ENCODE measurements at regions not wholly inside any gene's neighbourhood (a gene's known extent, or its start where the extent isn't known, plus 50 kb on each side); places are given as distances from the start of the nearest gene placed in this dataset.

DNA sequence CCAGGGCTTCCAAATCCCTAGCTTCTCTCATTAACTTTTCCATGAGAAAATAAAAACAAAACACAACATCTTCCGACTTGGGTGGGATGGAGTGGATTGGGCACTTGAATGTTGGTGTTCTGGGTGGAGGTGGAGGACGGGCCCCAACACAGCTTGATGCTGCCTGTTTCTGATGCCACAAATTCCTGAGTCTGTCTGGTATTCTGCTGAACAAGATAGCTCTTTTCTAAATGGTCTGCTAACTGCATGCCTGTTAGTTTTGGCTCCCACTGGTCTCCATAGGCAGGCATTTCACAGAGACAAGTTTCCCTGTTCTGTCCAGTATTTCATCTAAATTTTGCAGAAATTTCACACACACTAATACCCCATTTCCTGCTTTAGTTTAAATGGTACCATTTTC, 160.9 kb upstream of the FZD8 start:
- TF ChIP-seq, protein P1, sequence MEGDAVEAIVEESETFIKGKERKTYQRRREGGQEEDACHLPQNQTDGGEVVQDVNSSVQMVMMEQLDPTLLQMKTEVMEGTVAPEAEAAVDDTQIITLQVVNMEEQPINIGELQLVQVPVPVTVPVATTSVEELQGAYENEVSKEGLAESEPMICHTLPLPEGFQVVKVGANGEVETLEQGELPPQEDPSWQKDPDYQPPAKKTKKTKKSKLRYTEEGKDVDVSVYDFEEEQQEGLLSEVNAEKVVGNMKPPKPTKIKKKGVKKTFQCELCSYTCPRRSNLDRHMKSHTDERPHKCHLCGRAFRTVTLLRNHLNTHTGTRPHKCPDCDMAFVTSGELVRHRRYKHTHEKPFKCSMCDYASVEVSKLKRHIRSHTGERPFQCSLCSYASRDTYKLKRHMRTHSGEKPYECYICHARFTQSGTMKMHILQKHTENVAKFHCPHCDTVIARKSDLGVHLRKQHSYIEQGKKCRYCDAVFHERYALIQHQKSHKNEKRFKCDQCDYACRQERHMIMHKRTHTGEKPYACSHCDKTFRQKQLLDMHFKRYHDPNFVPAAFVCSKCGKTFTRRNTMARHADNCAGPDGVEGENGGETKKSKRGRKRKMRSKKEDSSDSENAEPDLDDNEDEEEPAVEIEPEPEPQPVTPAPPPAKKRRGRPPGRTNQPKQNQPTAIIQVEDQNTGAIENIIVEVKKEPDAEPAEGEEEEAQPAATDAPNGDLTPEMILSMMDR (IDR thresholded peaks at IDR 0.05; ENCODE audit: low read depth, low read length, missing control alignments): no peak
- in situ Hi-C loops (cut with HindIII; ENCODE audit: low sequenced_read_pairs): no loop called here
- no peak for DNase-seq (ENCODE audit: low read depth)
- no peak overlapping the region for H3K4me3 ChIP-seq (ENCODE audit: low read depth, low read length)

DNA sequence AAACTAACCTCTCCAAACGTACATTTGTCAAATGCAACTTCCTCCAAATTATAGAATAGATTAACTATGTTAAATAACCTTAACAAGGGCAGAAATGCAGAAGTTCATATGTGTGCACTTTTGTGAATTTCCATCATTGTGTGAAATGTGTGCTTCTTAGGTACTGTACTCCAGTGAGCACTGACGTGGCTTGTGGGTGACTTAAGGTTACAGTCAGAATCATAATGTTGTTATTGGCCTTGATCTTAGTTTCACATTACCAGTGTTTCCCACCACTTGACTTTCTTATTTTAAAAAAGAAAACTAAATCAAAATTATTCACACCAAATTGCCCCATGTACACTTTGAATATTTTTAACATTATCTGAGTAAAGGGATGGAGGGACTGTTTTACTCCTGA, 155.1 kb upstream of the FZD8 start:
- TF ChIP-seq, protein P1 (IDR thresholded peaks at IDR 0.05; ENCODE audit: low read depth, low read length, missing control alignments): no peak
- H3K4me3 ChIP-seq (ENCODE audit: low read depth, low read length): no peak overlapping the region
- in situ Hi-C loops (cut with HindIII; ENCODE audit: low sequenced_read_pairs): no loop called here
- peak; percentile 69 for DNase-seq (ENCODE audit: low read depth)

DNA sequence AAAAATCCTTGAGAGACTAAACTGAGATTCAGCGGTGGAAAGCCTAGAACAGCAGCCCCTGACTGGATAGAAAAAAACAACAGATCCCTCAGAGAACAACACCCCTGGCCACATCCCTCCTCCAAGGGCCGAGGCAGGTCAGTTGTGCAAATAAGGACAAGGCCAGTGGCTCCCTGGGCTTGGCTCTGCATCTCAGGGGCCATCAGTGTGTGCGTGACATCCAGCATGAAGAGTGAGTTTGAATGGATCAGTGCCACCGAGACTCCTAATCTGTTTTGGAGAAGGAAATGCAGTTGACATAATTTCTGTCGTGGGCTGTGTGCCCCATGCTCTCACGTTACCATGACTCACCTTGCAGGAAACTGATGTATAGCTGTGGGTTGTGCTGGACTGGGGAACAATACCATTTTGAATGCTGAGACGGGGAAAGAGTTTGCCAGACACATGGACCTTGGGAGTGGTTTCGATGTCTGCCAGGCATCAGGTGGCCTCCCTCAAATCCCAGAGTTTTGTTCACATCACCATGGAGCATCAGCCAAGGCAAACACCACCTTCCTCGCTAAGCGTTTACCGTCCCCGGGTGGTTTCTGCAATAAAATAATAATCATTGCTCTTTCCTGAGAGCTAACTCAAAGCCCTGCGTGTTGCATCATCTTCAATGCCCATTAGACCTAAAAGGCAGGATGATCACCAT, 153.2 kb upstream of the FZD8 start:
- DNase-seq (ENCODE audit: low read depth): peak; percentile 65
- no peak overlapping the region for H3K4me3 ChIP-seq (ENCODE audit: low read depth, low read length)
- TF ChIP-seq, protein P1 (IDR thresholded peaks at IDR 0.05; ENCODE audit: low read depth, low read length, missing control alignments): no peak
- in situ Hi-C loops (cut with HindIII; ENCODE audit: low sequenced_read_pairs): no loop called here

DNA sequence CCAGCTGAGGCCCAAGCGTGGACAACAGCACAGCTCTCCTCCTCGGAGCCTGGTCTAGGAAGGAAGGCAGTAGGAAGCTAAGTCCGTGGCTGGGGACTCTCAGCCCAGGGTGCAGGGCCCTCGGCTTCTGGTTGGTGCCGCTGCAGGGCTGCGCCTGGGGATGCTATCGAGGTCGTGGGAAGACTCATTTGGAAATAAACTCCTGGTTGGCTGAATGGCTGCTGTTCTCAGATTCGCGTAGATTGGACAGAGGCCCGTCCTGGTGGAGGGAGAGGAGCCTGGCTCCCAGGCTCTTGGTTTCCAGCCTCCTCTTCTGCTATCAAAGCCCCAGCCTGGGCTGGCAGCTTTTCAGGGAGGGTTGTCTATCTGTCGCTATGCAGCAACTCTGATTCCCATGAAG, 152.6 kb upstream of the FZD8 start:
- no peak overlapping the region for H3K4me3 ChIP-seq (ENCODE audit: low read depth, low read length)
- in situ Hi-C loops (cut with HindIII; ENCODE audit: low sequenced_read_pairs): no loop called here
- TF ChIP-seq, protein P1 (IDR thresholded peaks at IDR 0.05; ENCODE audit: low read depth, low read length, missing control alignments): no peak
- no peak for DNase-seq (ENCODE audit: low read depth)

DNA sequence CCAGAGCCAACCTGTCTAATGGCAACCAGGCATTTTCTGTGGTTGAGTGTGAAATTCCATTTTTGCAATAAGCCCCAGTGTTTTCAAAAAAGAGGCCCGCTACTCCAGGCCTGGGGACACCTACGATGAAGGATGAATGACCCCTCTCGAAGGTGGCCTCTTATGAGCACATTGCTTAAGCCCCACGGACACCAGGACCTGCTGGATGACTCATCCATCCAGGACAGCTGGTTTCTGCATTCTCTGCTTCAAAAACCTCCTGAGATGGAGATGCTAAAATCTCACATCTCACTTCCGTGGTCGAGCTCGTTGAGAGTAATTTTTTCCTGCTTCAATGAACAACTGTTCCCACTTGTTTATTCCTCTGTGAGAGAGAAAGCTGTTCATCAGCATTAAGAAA, 150.2 kb upstream of the FZD8 start:
- H3K4me3 ChIP-seq (ENCODE audit: low read depth, low read length): no peak overlapping the region
- DNase-seq (ENCODE audit: low read depth): no peak
- TF ChIP-seq, protein P1 (IDR thresholded peaks at IDR 0.05; ENCODE audit: low read depth, low read length, missing control alignments): no peak
- in situ Hi-C loops (cut with HindIII; ENCODE audit: low sequenced_read_pairs): no loop called here

DNA sequence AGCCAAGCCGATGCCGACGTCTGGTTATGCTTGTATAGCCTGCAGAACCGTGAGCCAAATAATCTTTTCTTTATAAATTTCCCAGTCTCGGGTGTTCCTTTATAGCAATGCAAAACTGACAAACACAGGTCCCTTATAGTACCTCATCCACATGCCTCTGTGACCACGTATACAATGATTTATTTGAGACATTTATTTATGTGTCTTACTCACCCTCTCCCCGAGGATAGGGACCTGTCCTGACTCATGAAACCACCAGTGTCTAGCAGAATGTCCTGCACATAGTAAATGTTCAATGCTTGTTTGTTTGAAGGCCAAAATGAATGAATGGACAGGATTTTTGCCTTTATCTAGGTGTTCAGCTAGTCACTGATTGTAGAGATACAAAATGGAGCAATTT, 147.9 kb upstream of the FZD8 start:
- DNase-seq (ENCODE audit: low read depth): no peak
- TF ChIP-seq, protein P1 (IDR thresholded peaks at IDR 0.05; ENCODE audit: low read depth, low read length, missing control alignments): no peak
- in situ Hi-C loops (cut with HindIII; ENCODE audit: low sequenced_read_pairs): no loop called here
- no peak overlapping the region for H3K4me3 ChIP-seq (ENCODE audit: low read depth, low read length)

Data from astrocyte of the cerebellum (primary cell).